CD14-positive monocyte (primary cell): ENCODE measurements at regions not wholly inside any gene's neighbourhood (a gene's known extent, or its start where the extent isn't known, plus 50 kb on each side); places are given as distances from the start of the nearest gene placed in this dataset.

ENCODE experiments used
- DNase-seq, 3 donors: peaks; one replicate each; pipeline ENCODE4 v3.0.0-alpha.2; 2011 to 2022
- H2AFZ ChIP-seq: 2 replicates; pipeline ENCODE4 v1.6.0; 2012; ENCODE audit warnings: mild to moderate bottlenecking, low read depth, low read length, inconsistent platforms; ENCODE audit not compliant: insufficient read depth, poor library complexity, severe bottlenecking
- H3K27ac ChIP-seq, 2 donors: 1 replicate in 1 of 2; 2 replicates in 1 of 2; pipeline ENCODE4 v1.5.1; 2012 to 2013; ENCODE audit warnings: low read length in 2 of 2, control low read depth in 1 of 2, inconsistent platforms in 1 of 2, low read depth in 1 of 2, mild to moderate bottlenecking in 1 of 2
- H3K27me3 ChIP-seq, 2 donors: one replicate each; pipeline versions ENCODE4 v1.6.0 to v1.6.1; 2011 to 2013; ENCODE audit warnings: low read length in 2 of 2; ENCODE audit not compliant: control insufficient read depth in 2 of 2, insufficient read depth in 2 of 2
- H3K36me3 ChIP-seq, 2 donors: replicated peaks in 1 of 2; 1 replicate in 1 of 2; 2 replicates in 1 of 2; pipeline versions ENCODE4 v1.5.1 to v1.6.1; 2012 to 2013; ENCODE audit warnings: low read length in 2 of 2, control low read depth in 1 of 2, inconsistent platforms in 1 of 2, mild to moderate bottlenecking in 1 of 2; ENCODE audit not compliant: insufficient read depth in 2 of 2, control insufficient read depth in 1 of 2
- H3K4me1 ChIP-seq, 2 donors: 1 replicate in 1 of 2; 2 replicates in 1 of 2; pipeline versions ENCODE4 v1.5.1 to v1.6.1; 2012 to 2013; ENCODE audit warnings: low read length in 2 of 2, control low read depth in 1 of 2, inconsistent platforms in 1 of 2, mild to moderate bottlenecking in 1 of 2, moderate library complexity in 1 of 2; ENCODE audit not compliant: insufficient read depth in 2 of 2, control insufficient read depth in 1 of 2
- H3K4me2 ChIP-seq: replicated peaks from 2 replicates; pipeline ENCODE3; 2012; ENCODE audit warnings: low read length, moderate library complexity, mild to moderate bottlenecking; ENCODE audit not compliant: poor library complexity, severe bottlenecking; ENCODE audit errors: extremely low read depth
- H3K4me3 ChIP-seq, 3 experiments: fragments of 200-600 bp in 1 of 3; sonication (generic) in 1 of 3; replicated peaks in 1 of 3; 1 replicate in 2 of 3; 2 replicates in 1 of 3; pipeline ENCODE4 v1.5.1; 2011 to 2013; ENCODE audit warnings: low read length in 3 of 3, mild to moderate bottlenecking in 3 of 3, control low read depth in 2 of 3, low read depth in 2 of 3, inconsistent platforms in 1 of 3, moderate library complexity in 1 of 3
- H3K79me2 ChIP-seq: 2 replicates; pipeline ENCODE4 v1.6.0; 2012; ENCODE audit warnings: mild to moderate bottlenecking, control low read depth, inconsistent platforms, low read length, moderate library complexity; ENCODE audit not compliant: insufficient read depth
- H3K9ac ChIP-seq: 2 replicates; pipeline ENCODE4 v1.6.0; 2017; ENCODE audit warnings: low read length, mild to moderate bottlenecking; ENCODE audit not compliant: insufficient read depth, poor library complexity, severe bottlenecking
- H3K9me3 ChIP-seq, 2 donors: replicated peaks in 1 of 2; 1 replicate in 1 of 2; 2 replicates in 1 of 2; pipeline versions ENCODE4 v1.5.1 to v1.6.1; 2012 to 2013; ENCODE audit warnings: low read length in 2 of 2, control low read depth in 1 of 2; ENCODE audit not compliant: control insufficient read depth in 1 of 2, insufficient read depth in 1 of 2
- H4K20me1 ChIP-seq: 2 replicates; pipeline ENCODE4 v1.6.0; 2012; ENCODE audit warnings: mild to moderate bottlenecking, low read length, control low read depth, moderate library complexity; ENCODE audit not compliant: insufficient read depth
- H3K27ac Mint-ChIP-seq, 7 donors: one replicate each; pipeline ENCODE4 v1.8.0; 2020; ENCODE audit warnings: mild to moderate bottlenecking in 7 of 7, mixed read lengths in 7 of 7, moderate library complexity in 6 of 7, inconsistent platforms in 2 of 7
- H3K27me3 Mint-ChIP-seq, 3 donors: one replicate each; pipeline ENCODE4 v1.8.0; 2021 to 2022; ENCODE audit warnings: low read depth in 3 of 3, mild to moderate bottlenecking in 3 of 3, mixed read lengths in 3 of 3, moderate library complexity in 3 of 3, inconsistent platforms in 1 of 3
- H3K36me3 Mint-ChIP-seq, 2 donors: one replicate each; pipeline ENCODE4 v1.8.0; 2020; ENCODE audit warnings: mixed read lengths in 2 of 2, inconsistent platforms in 1 of 2, mild to moderate bottlenecking in 1 of 2
- H3K4me1 Mint-ChIP-seq: one replicate; pipeline ENCODE4 v1.8.0; 2020; ENCODE audit warnings: mild to moderate bottlenecking, mixed read lengths
- H3K4me3 Mint-ChIP-seq, 2 donors: one replicate each; pipeline ENCODE4 v1.8.0; 2020; ENCODE audit warnings: mild to moderate bottlenecking in 2 of 2, mixed read lengths in 2 of 2, moderate library complexity in 1 of 2
- H3K9me3 Mint-ChIP-seq, 7 donors: one replicate each; pipeline ENCODE4 v1.8.0; 2020 to 2022; ENCODE audit warnings: mixed read lengths in 7 of 7, mild to moderate bottlenecking in 6 of 7, moderate library complexity in 6 of 7, inconsistent platforms in 2 of 7
- CTCF ChIP-seq: fragments of 200-600 bp; IDR thresholded peaks from one replicate; pipeline ENCODE4 v1.8.0; 2022; ENCODE audit warnings: antibody characterized with exemption, mild to moderate bottlenecking
- WGBS: methylation state at CpG from one replicate; pipeline ENCODE4 v1.1.5; 2013; ENCODE audit warnings: missing lambda C conversion rate; ENCODE audit not compliant: insufficient coverage; 5-methylcytosine and 5-hydroxymethylcytosine counted together
- intact Hi-C, 2 donors: fragments of 100-400 bp; cut with micrococcal nuclease; formaldehyde crosslinking; loops; one replicate each; pipeline versions ENCODE4 v1.15.0 to v1.15.1; 2023

GRCh38 chr11:70710192-70710591, 311.9 kb downstream of the CTTN start:
- H3K4me3 ChIP-seq: no peak overlapping the region
- Mint-ChIP-seq H3K4me3 (no peak overlapping the region), H3K9me3 (peaks cover 0 to 2% (median 0%) of the 10 kb centered on the region in 7 donors), H3K27me3 (peaks cover 10 to 26% (median 14%) of the 10 kb centered on the region in 3 donors), H3K27ac (no peak overlapping the region), H3K36me3 (no peaks in the 10 kb centered on the region), H3K4me1 (no peaks in the 10 kb centered on the region)
- peaks cover 0 to 3% of the 10 kb centered on the region in 2 donors for H3K27me3 ChIP-seq
- no peaks in the 10 kb centered on the region for H3K4me1 ChIP-seq
- H3K9me3 ChIP-seq: no peaks in the 10 kb centered on the region
- WGBS: 83% methylated on average over 5 of the region's 11 CpGs
- no peak overlapping the region for H3K27ac ChIP-seq
- no peak overlapping the region for H3K4me2 ChIP-seq
- H3K36me3 ChIP-seq: no peaks in the 10 kb centered on the region
- TF ChIP-seq CTCF: no peak
- DNase-seq: no peak
- H3K79me2 ChIP-seq: no peaks in the 10 kb centered on the region
- no peak overlapping the region for H3K9ac ChIP-seq
- no peak overlapping the region for H2AFZ ChIP-seq
- H4K20me1 ChIP-seq: no peaks in the 10 kb centered on the region
- intact Hi-C loops: no loop called here

GRCh38 chr11:70710601-70711000, 312.3 kb downstream of the CTTN start:
- H2AFZ ChIP-seq: no peak overlapping the region
- no peak overlapping the region for H3K9ac ChIP-seq
- Mint-ChIP-seq H3K4me3 (no peak overlapping the region), H3K4me1 (no peaks in the 10 kb centered on the region), H3K36me3 (no peaks in the 10 kb centered on the region), H3K27me3 (peaks cover 12 to 26% (median 14%) of the 10 kb centered on the region in 3 donors), H3K9me3 (peaks cover 0 to 2% (median 0%) of the 10 kb centered on the region in 7 donors), H3K27ac (no peak overlapping the region)
- H3K36me3 ChIP-seq: no peaks in the 10 kb centered on the region
- DNase-seq: no peak
- intact Hi-C loops: no loop called here
- H3K9me3 ChIP-seq: no peaks in the 10 kb centered on the region
- peaks cover 0 to 3% of the 10 kb centered on the region in 2 donors for H3K27me3 ChIP-seq
- H3K4me3 ChIP-seq: no peak overlapping the region
- no peaks in the 10 kb centered on the region for H4K20me1 ChIP-seq
- no peak overlapping the region for H3K4me2 ChIP-seq
- H3K4me1 ChIP-seq: no peaks in the 10 kb centered on the region
- H3K79me2 ChIP-seq: no peaks in the 10 kb centered on the region
- TF ChIP-seq CTCF: no peak
- WGBS: 13% methylated on average over 4 of the region's 9 CpGs
- no peak overlapping the region for H3K27ac ChIP-seq
